ENCODE measurements at regions not wholly inside any gene's neighbourhood (a gene's known extent, or its start where the extent isn't known, plus 50 kb on each side); places are given as distances from the start of the nearest gene placed in this dataset.

DNA sequence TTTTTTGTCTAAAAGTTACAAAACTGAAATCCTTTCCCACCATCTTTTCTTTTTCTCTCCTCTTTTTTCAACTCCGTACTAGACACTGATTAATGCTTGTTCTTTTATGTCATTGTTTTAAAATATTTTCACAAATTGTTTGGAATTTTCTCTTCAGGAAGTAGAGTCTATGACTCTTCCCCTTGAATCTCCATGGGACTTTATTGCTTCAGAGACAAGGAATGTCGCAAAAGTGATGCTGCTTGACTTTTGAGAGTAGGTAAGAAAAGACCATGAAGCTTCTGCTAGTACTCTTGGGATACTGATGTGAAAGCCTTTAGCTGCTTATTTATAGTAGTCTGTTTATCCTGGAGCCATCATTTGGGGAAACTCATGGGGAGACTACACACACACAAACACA is 260.1 kb upstream of the SLC10A2 start:
- H2AFZ ChIP-seq, result no peak overlapping the region
- Mint-ChIP-seq H3K4me1 (peaks cover 19% of the 10 kb centered on the region), H3K4me3 (no peak overlapping the region), H3K36me3 (ENCODE audit: low read depth) (peaks cover 6% of the 10 kb centered on the region; the same call in 1 of the 3 replicates), H3K27ac (no peak overlapping the region), H3K9me3 (peaks cover 3% of the 10 kb centered on the region; the same call in 1 of the 3 replicates), H3K27me3 (ENCODE audit: insufficient read depth, low read depth, poor library complexity) (peaks cover 1% of the 10 kb centered on the region)
- H3K79me2 ChIP-seq (replicated peaks; ENCODE audit: insufficient read depth), result no peaks in the 10 kb centered on the region
- DNase-seq (ENCODE audit: low spot score) (no peak), ATAC-seq (no peak)
- no peak overlapping the region for H3K4me2 ChIP-seq
- no peaks in the 10 kb centered on the region for H3K27me3 ChIP-seq (ENCODE audit: insufficient read depth)
- H4K20me1 ChIP-seq (replicated peaks; ENCODE audit: insufficient read depth), result no peaks in the 10 kb centered on the region
- H3K36me3 ChIP-seq (ENCODE audit: insufficient read depth), result no peaks in the 10 kb centered on the region
- H3K27ac ChIP-seq (ENCODE audit: low read depth), result no peak overlapping the region
- no peak overlapping the region for H3K4me3 ChIP-seq
- H3F3A ChIP-seq (replicated peaks; ENCODE audit: low read depth), result no peaks in the 10 kb centered on the region
- no peak for TF ChIP-seq POLR2AphosphoS5 (IDR thresholded peaks at IDR 0.05; ENCODE audit: low read depth)
- peaks cover 10% of the 10 kb centered on the region; the same call in 1 of the 2 replicates for H3K4me1 ChIP-seq (ENCODE audit: insufficient read depth)
- H3K9me2 ChIP-seq (ENCODE audit: insufficient read depth), result 0 out of 2 replicates have a peak, but pooled peaks cover 5% of the 10 kb centered on the region

DNA sequence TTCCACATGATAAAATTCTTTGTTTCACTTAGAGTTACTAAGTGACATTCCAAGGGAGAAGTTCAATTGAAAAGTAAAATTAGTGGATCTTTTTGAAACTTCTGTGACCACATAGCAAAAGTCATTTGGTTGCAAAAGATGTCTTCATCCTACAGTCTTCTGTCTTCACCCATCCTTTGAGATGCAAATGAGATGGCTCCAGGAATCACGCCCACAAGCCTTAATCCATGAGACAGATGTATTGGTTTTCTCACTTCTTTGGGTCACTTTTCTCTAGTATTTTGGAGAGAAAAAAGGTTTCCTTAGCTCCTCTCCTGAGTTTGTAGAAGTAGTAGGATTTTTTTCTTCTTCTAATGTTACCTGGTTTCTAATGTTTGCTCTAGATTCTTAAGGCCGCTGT is 259.5 kb upstream of the SLC10A2 start:
- Histone ChIP-seq H3K4me1 (ENCODE audit: insufficient read depth) (peaks cover 10% of the 10 kb centered on the region; the same call in 1 of the 2 replicates), H3K4me3 (no peak overlapping the region)
- H3K4me3 Mint-ChIP-seq, result no peak overlapping the region
- TF ChIP-seq EZH2phosphoT487 (IDR thresholded peaks at IDR 0.05; ENCODE audit: unreplicated experiment) (no peak), STAT1 (IDR thresholded peaks at IDR 0.05; ENCODE audit: unreplicated experiment) (no peak), NANOG (IDR thresholded peaks at IDR 0.05; ENCODE audit: borderline replicate concordance) (no peak), POLR2AphosphoS5 (IDR thresholded peaks at IDR 0.05; ENCODE audit: low read depth) (no peak), ZNF114 (CRISPR knock-in tag; IDR thresholded peaks at IDR 0.05) (no peak), EZH2 (IDR thresholded peaks at IDR 0.05; ENCODE audit: low read depth, unreplicated experiment) (no peak), ZNF331 (CRISPR knock-in tag; IDR thresholded peaks at IDR 0.05; ENCODE audit: low read depth) (no peak), JUNB (IDR thresholded peaks at IDR 0.05; ENCODE audit: unreplicated experiment) (no peak)
- TF ChIP-seq, protein P1, sequence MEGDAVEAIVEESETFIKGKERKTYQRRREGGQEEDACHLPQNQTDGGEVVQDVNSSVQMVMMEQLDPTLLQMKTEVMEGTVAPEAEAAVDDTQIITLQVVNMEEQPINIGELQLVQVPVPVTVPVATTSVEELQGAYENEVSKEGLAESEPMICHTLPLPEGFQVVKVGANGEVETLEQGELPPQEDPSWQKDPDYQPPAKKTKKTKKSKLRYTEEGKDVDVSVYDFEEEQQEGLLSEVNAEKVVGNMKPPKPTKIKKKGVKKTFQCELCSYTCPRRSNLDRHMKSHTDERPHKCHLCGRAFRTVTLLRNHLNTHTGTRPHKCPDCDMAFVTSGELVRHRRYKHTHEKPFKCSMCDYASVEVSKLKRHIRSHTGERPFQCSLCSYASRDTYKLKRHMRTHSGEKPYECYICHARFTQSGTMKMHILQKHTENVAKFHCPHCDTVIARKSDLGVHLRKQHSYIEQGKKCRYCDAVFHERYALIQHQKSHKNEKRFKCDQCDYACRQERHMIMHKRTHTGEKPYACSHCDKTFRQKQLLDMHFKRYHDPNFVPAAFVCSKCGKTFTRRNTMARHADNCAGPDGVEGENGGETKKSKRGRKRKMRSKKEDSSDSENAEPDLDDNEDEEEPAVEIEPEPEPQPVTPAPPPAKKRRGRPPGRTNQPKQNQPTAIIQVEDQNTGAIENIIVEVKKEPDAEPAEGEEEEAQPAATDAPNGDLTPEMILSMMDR (conservative IDR thresholded peaks at IDR 0.05; ENCODE audit: low read depth in 2 of 2), result no peak
- TF ChIP-seq, protein P2, sequence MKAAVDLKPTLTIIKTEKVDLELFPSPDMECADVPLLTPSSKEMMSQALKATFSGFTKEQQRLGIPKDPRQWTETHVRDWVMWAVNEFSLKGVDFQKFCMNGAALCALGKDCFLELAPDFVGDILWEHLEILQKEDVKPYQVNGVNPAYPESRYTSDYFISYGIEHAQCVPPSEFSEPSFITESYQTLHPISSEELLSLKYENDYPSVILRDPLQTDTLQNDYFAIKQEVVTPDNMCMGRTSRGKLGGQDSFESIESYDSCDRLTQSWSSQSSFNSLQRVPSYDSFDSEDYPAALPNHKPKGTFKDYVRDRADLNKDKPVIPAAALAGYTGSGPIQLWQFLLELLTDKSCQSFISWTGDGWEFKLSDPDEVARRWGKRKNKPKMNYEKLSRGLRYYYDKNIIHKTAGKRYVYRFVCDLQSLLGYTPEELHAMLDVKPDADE (IDR thresholded peaks at IDR 0.05), result no peak
- TF ChIP-seq, protein P3, sequence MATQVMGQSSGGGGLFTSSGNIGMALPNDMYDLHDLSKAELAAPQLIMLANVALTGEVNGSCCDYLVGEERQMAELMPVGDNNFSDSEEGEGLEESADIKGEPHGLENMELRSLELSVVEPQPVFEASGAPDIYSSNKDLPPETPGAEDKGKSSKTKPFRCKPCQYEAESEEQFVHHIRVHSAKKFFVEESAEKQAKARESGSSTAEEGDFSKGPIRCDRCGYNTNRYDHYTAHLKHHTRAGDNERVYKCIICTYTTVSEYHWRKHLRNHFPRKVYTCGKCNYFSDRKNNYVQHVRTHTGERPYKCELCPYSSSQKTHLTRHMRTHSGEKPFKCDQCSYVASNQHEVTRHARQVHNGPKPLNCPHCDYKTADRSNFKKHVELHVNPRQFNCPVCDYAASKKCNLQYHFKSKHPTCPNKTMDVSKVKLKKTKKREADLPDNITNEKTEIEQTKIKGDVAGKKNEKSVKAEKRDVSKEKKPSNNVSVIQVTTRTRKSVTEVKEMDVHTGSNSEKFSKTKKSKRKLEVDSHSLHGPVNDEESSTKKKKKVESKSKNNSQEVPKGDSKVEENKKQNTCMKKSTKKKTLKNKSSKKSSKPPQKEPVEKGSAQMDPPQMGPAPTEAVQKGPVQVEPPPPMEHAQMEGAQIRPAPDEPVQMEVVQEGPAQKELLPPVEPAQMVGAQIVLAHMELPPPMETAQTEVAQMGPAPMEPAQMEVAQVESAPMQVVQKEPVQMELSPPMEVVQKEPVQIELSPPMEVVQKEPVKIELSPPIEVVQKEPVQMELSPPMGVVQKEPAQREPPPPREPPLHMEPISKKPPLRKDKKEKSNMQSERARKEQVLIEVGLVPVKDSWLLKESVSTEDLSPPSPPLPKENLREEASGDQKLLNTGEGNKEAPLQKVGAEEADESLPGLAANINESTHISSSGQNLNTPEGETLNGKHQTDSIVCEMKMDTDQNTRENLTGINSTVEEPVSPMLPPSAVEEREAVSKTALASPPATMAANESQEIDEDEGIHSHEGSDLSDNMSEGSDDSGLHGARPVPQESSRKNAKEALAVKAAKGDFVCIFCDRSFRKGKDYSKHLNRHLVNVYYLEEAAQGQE (IDR thresholded peaks at IDR 0.05; ENCODE audit: unreplicated experiment), result no peak

More for the DNA sequence above, 259.5 kb upstream of the SLC10A2 start:
- peaks cover 6% of the 10 kb centered on the region; the same call in 1 of the 3 replicates for H3K36me3 Mint-ChIP-seq (ENCODE audit: low read depth)
- H3K27me3 Mint-ChIP-seq (ENCODE audit: insufficient read depth, low read depth, poor library complexity), result peaks cover 1% of the 10 kb centered on the region
- no peaks in the 10 kb centered on the region for H3K79me2 ChIP-seq (replicated peaks; ENCODE audit: insufficient read depth)
- H3K9me3 Mint-ChIP-seq, result peaks cover 3% of the 10 kb centered on the region; the same call in 1 of the 3 replicates
- no peak overlapping the region for H3K27ac Mint-ChIP-seq
- no peak overlapping the region for H3K27ac ChIP-seq (ENCODE audit: low read depth)
- peak; percentile 57 for ATAC-seq
- no peaks in the 10 kb centered on the region for H3K36me3 ChIP-seq (ENCODE audit: insufficient read depth)
- H3K9me2 ChIP-seq (ENCODE audit: insufficient read depth), result 0 out of 2 replicates have a peak, but pooled peaks cover 5% of the 10 kb centered on the region
- no peak overlapping the region for H2AFZ ChIP-seq
- H3K4me2 ChIP-seq, result no peak overlapping the region
- no peaks in the 10 kb centered on the region for H4K20me1 ChIP-seq (replicated peaks; ENCODE audit: insufficient read depth)
- peaks cover 19% of the 10 kb centered on the region for H3K4me1 Mint-ChIP-seq
- H3K27me3 ChIP-seq (ENCODE audit: insufficient read depth), result no peaks in the 10 kb centered on the region
- DNase-seq (ENCODE audit: low spot score), result peak; percentile 48
- no peaks in the 10 kb centered on the region for H3F3A ChIP-seq (replicated peaks; ENCODE audit: low read depth)

Data from GM23338 (cell line).